Neural crest cell (in vitro differentiated cells): ENCODE measurements at regions not wholly inside any gene's neighbourhood (a gene's known extent, or its start where the extent isn't known, plus 50 kb on each side); places are given as distances from the start of the nearest gene placed in this dataset.

Experiments
- DNase-seq: peaks from one replicate; pipeline ENCODE4 v3.0.0; 2021; ENCODE audit warnings: low read depth, mixed read lengths, low spot score
- H3K27ac Mint-ChIP-seq: one replicate; pipeline ENCODE4 v1.8.0; 2021; ENCODE audit warnings: mild to moderate bottlenecking, mixed read lengths; ENCODE audit not compliant: unreplicated experiment
- H3K27me3 Mint-ChIP-seq: 2 replicates; pipeline ENCODE4 v1.8.0; 2021; ENCODE audit warnings: low read depth, mild to moderate bottlenecking, mixed read lengths
- H3K36me3 Mint-ChIP-seq: 2 replicates; pipeline ENCODE4 v1.8.0; 2021; ENCODE audit warnings: low read depth, mild to moderate bottlenecking, mixed read lengths
- H3K4me1 Mint-ChIP-seq: 2 replicates; pipeline ENCODE4 v1.8.0; 2021; ENCODE audit warnings: mixed read lengths
- H3K4me3 Mint-ChIP-seq: one replicate; pipeline ENCODE4 v1.8.0; 2021; ENCODE audit warnings: mild to moderate bottlenecking, mixed read lengths
- H3K9me3 Mint-ChIP-seq: 2 replicates; pipeline ENCODE4 v1.8.0; 2021; ENCODE audit warnings: mixed read lengths
- CTCF ChIP-seq: fragments of 200-600 bp; sonication (generic); conservative IDR thresholded peaks from 2 replicates; pipeline ENCODE4 v1.5.0; 2021; ENCODE audit warnings: antibody characterized with exemption, mild to moderate bottlenecking

- no peaks in the 10 kb centered on the region for H3K36me3 Mint-ChIP-seq
- H3K4me3 Mint-ChIP-seq: no peak overlapping the region
- no peak for TF ChIP-seq CTCF
- DNase-seq: no peak
- H3K27me3 Mint-ChIP-seq: no peaks in the 10 kb centered on the region
- no peak overlapping the region for H3K27ac Mint-ChIP-seq
- H3K4me1 Mint-ChIP-seq: no peaks in the 10 kb centered on the region
- peaks cover 3% of the 10 kb centered on the region for H3K9me3 Mint-ChIP-seq
These were observed 496.3 kb upstream of the GRIA1 start for GRCh38 chr5:152994033-152994680.

GRCh38 chr5:152995214-152995725, 495.2 kb upstream of the GRIA1 start:
- TF ChIP-seq CTCF: no peak
- Mint-ChIP-seq H3K27ac (no peak overlapping the region), H3K4me1 (no peaks in the 10 kb centered on the region), H3K9me3 (peaks cover 3% of the 10 kb centered on the region), H3K27me3 (no peaks in the 10 kb centered on the region), H3K4me3 (no peak overlapping the region), H3K36me3 (no peaks in the 10 kb centered on the region)
- no peak for DNase-seq

- no peak for TF ChIP-seq CTCF
- no peak for DNase-seq
- H3K27me3 Mint-ChIP-seq: no peaks in the 10 kb centered on the region
- no peak overlapping the region for H3K27ac Mint-ChIP-seq
- H3K4me3 Mint-ChIP-seq: no peak overlapping the region
- no peaks in the 10 kb centered on the region for H3K4me1 Mint-ChIP-seq
- H3K36me3 Mint-ChIP-seq: peaks cover 3% of the 10 kb centered on the region
- H3K9me3 Mint-ChIP-seq: peaks cover 12% of the 10 kb centered on the region
These were observed 484.8 kb upstream of the GRIA1 start for GRCh38 chr5:153005711-153006110.

- Mint-ChIP-seq H3K27ac (no peak overlapping the region), H3K4me3 (no peak overlapping the region), H3K36me3 (peaks cover 3% of the 10 kb centered on the region), H3K4me1 (no peaks in the 10 kb centered on the region), H3K9me3 (peaks cover 17% of the 10 kb centered on the region), H3K27me3 (no peaks in the 10 kb centered on the region)
- no peak for TF ChIP-seq CTCF
- DNase-seq: no peak
These were observed 483.8 kb upstream of the GRIA1 start for GRCh38 chr5:153006681-153007080.

- no peaks in the 10 kb centered on the region for H3K27me3 Mint-ChIP-seq
- no peak for DNase-seq
- no peak overlapping the region for H3K27ac Mint-ChIP-seq
- H3K9me3 Mint-ChIP-seq: peaks cover 13% of the 10 kb centered on the region
- H3K36me3 Mint-ChIP-seq: no peaks in the 10 kb centered on the region
- TF ChIP-seq CTCF: no peak
- H3K4me3 Mint-ChIP-seq: no peak overlapping the region
- H3K4me1 Mint-ChIP-seq: no peaks in the 10 kb centered on the region
These were observed 476.3 kb upstream of the GRIA1 start for GRCh38 chr5:153014194-153014593.
